ENCODE measurements at regions not wholly inside any gene's neighbourhood (a gene's known extent, or its start where the extent isn't known, plus 50 kb on each side); places are given as distances from the start of the nearest gene placed in this dataset.

DNA sequence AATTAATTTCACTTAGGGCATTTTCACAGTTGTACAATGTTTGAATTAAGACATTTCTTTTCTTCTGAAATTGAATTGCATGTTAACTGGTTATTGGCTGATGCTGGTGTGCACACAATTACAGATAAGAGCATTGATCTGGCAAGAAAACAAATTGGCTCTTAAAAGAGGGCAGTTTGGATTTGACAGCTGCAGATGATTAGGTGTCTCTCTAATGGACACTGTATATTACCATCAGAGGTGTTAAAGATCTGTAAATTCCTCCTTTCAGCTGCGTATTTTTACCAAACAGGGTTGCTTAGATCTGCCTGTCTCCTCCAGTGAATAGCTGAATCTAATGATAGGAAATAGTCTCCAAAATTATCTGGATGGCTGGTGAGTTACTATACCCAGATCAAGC is 198.5 kb downstream of the BLID start:
- TF ChIP-seq FOSL1 (IDR thresholded peaks at IDR 0.05; ENCODE audit: low read depth) (no peak), TCF7L2 (IDR thresholded peaks at IDR 0.05; ENCODE audit: borderline replicate concordance, extremely low read depth, insufficient read depth, insufficient read length) (no peak), RAD21 (IDR thresholded peaks at IDR 0.05; ENCODE audit: low read depth) (no peak), POLR2A (IDR thresholded peaks at IDR 0.05; ENCODE audit: borderline replicate concordance, extremely low read depth, insufficient read depth, insufficient read length) (no peak)
- TF ChIP-seq, protein P1, sequence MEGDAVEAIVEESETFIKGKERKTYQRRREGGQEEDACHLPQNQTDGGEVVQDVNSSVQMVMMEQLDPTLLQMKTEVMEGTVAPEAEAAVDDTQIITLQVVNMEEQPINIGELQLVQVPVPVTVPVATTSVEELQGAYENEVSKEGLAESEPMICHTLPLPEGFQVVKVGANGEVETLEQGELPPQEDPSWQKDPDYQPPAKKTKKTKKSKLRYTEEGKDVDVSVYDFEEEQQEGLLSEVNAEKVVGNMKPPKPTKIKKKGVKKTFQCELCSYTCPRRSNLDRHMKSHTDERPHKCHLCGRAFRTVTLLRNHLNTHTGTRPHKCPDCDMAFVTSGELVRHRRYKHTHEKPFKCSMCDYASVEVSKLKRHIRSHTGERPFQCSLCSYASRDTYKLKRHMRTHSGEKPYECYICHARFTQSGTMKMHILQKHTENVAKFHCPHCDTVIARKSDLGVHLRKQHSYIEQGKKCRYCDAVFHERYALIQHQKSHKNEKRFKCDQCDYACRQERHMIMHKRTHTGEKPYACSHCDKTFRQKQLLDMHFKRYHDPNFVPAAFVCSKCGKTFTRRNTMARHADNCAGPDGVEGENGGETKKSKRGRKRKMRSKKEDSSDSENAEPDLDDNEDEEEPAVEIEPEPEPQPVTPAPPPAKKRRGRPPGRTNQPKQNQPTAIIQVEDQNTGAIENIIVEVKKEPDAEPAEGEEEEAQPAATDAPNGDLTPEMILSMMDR (IDR thresholded peaks at IDR 0.05 in 2 of 3, conservative IDR thresholded peaks at IDR 0.05 in 1 of 3; ENCODE audit: borderline replicate concordance in 1 of 3, insufficient read depth in 1 of 3, low read depth in 2 of 3, low read length in 2 of 3) = no peak

All from HCT116 (cell line).